Endometrial microvascular endothelial cells (primary cell): ENCODE measurements at regions not wholly inside any gene's neighbourhood (a gene's known extent, or its start where the extent isn't known, plus 50 kb on each side); places are given as distances from the start of the nearest gene placed in this dataset.

Source experiments
- in situ Hi-C: cut with HindIII; loops from 2 replicates; pipeline ENCODE4 v1.10.0; 2017; ENCODE audit warnings: low sequenced_read_pairs, low pct_unique_long_range_greater_than_20kb; ENCODE audit errors: inconsistent ontology term

GRCh38 chr11:15735706-15736105, 620.6 kb downstream of the SOX6 start:
- in situ Hi-C loops = no loop called here

DNA sequence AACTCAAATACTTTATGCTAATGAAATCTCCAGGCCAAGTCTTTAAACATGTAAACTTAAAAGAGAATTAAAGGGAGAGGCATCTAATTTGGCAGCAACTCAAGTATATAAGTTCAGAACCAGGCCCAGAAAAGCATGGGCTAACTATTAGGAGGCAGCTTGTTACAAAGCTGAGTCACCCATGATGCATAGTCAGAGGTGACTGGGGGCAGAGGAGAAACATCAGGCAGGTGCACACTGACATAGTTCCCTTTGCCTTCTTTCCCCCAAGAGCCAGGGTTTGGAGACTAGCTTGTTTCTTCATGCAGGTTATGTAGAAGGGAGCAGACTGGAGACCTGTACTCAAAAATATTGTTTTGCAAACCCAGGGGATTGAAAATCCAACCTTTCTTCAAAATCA, 619.0 kb downstream of the SOX6 start:
- in situ Hi-C loops = no loop called here

DNA sequence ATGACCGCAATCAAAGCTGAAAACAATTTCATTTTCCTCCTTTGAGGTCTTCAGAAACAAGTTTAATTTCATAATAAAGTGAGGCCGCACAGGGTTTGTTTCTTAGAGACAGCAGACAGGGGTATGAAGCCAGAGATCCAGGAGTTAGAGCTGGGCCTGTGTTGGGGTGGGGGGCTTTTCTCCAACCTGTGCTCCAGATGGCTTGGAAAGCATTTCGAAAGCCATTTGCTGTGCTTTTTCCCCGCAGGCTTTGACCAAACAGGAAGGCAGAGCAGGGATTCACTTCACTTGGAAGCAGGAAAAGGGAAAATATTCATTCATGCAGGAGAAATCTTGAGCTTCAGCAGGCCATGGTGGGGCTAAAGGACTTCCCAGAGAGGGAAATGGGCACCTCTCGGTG, 617.4 kb downstream of the SOX6 start:
- in situ Hi-C loops = no loop called here

GRCh38 chr11:15742626-15743519, 613.5 kb downstream of the SOX6 start:
- in situ Hi-C loops = no loop called here

- in situ Hi-C loops = no loop called here
Observed at GRCh38 chr11:15744693-15745092, 611.7 kb downstream of the SOX6 start.

DNA sequence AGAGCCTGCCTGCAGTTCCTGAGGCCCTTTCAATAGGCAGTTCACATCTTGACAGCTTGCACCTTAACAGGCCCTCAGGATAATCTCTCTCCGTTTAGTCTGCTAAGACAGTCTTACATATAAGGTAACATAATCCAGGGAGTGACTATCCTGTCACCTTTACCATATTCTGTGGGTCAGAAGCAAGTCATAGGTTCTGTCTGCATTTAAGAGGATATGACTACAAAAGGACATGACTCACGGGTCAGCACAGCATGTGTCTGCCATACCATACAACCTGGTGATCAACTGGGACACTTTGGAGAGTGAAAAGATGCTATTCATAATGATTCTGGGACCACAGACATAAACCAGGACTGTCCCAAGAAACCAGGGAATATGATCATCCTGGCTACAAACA, 611.1 kb downstream of the SOX6 start:
- in situ Hi-C loops = no loop called here

- in situ Hi-C loops = no loop called here
Observed at GRCh38 chr11:15747671-15748070, 608.7 kb downstream of the SOX6 start.

DNA sequence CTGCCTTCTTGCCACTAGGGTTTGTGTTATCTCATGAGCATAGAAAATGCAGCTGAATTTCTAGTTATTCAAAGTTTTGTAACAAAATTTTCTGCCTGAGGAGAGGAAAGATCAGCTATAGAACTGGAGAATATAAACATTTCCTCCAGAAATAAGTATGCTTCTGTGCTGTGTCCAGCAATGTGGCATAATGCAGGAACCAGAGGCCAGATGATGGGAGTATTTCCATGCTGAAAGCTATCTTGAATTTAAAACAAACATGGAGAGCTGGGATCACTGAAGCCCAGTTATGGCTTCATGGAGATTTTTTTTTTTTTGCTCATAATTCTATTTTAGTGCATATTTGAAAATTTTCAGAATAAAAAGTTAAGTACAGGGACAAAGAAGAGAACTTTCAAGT, 608.2 kb downstream of the SOX6 start:
- in situ Hi-C loops = no loop called here

GRCh38 chr11:15748741-15749140, 607.6 kb downstream of the SOX6 start:
- in situ Hi-C loops = no loop called here

DNA sequence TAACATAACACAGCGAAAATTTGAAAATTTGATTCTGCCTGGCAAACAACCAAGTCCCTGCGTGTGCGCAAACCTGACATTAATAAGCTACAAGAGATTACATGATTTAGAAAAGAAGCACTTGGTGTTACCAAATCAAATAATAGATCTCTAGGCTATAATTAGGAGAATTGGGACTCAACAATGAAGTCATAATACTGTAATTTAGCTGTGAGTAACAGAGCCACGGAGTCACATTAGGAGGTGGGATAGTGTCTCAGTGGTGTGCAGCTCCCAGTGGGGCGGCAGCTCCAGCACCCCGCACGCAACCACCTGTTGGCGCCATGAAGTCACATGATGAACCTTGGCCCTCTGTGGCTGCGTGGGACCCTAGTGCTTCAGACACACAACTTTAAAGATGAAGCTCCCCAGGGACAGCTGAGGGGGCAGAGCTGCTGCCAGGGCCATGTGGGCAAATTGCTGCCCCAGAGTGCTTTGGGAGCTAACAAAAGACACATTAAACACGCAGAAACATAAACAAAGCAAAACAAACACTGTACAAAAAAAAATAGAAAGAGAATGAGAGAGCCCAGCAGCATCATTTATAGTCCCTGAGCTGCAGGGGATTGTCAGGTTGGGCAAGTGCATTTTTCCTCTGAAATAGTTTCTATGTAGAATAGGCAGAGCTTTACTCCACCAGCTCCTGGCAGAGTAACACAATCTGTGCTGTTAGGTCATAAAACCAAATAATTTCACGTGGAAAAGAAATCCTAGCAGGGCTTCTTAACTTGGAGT, 605.6 kb downstream of the SOX6 start:
- in situ Hi-C loops = no loop called here

DNA sequence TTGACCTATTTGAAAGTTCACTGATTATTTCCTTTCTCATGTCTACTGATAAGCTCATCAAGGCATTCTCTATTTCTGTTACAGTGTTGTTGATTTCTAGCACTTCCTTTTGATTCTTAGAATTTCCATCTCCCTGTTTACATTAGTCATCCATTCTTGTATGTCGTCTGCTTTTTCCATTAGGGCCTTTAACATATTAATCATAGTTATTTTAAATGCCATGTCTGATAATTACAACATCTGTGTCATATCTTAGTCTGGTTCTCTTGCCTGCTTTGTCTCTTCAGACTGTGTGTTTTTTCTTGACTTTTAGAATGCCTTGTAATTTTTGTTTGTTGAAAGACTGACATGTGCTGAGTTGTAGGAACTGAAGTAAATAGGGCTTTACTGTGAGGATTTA, 602.1 kb downstream of the SOX6 start:
- in situ Hi-C loops = no loop called here

DNA sequence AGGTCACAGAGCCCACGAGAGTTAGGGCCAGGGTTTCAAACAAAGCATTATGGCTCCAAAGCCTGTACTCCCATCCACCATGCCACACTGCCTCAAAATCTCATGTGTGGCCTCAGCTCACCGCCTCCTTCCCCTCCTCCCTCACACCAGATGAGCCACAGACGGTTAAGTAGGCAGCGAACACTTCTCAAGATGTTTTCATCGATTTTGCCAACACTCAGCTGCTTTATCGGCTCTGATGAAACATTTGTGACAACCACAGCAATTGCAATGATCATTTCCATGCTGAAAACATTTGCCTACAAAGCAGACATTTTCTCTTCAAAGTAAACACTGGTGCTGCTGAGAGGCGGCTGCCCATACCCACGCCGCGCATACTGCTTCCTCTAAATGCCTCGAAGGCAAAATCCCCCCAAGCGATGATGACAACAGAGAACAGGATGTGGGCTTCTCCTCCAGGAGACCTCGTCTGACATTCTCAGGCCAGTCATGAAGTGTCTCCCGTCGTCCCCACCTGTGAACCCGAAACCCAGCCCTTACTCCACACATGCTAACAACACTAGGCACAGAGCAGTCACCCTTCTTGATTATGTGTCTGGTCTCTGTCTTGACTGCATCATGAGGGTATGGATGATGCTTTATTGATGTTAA, 599.2 kb downstream of the SOX6 start:
- in situ Hi-C loops = no loop called here

DNA sequence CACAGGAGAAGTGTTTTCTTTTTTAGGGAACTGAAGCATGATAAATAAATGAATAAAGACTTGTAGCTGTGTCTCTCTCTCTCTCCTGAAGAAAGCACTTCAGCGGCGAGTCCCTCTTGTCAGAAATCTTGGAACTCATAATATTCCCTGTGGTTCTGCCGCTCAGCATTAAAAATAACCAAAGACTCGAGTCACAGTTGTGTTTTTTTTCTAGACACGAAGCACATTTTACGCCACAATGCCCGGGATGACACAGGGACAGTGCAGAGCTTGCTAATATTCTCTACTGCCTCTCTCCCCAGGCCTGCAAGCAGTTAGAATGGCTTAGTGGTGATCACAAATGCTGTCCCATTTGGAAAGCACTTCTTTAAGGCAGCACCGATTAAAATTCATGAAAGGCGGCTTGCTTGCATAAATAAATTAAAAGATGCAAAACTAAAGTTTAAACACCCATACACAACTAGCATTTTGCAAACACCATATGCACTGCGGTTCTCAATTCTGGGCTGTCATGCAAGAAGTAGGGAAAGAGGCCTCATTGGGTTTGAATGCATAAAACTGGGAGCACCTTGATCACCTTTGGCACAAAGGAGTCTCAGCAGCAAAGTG, 597.4 kb downstream of the SOX6 start:
- in situ Hi-C loops = no loop called here

DNA sequence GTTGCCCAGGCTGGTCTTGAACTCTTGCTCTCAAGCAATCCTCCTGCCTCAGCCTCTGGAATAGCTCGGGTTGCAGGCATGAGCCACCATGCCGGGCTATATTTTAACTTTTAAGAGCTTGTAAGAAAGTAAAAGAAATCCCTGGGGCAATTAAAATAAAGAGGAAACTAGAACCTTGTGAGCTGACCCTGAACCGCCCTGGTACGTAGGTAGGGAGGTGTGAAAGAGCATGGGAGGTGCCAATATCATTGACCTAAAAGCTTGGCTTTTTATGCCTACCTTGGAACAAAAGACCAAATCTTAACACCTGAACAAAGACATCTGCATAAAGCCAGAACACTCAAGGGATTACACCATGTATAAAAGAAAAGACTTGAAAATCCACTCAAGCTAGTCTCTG, 595.1 kb downstream of the SOX6 start:
- in situ Hi-C loops = no loop called here

DNA sequence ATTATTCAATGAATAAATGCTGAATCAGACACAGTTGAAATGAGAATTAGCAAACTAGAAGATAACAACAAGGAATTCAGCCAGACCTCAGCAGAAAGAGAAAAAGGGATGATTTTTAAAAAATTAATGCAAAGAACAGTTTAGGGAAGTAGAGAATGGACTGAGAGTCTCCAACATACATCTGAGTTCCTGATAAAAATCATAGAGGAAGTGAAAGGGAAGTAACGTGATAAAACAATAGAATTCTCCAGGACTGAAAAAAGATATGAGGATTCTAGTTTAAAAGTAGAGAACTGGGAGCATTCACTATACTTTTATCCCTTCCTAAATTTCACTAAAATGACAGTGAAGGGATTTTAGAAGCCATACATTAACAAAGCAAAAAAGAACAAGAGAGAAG, 592.0 kb downstream of the SOX6 start:
- in situ Hi-C loops = no loop called here

GRCh38 chr11:15764948-15765347, 591.4 kb downstream of the SOX6 start:
- in situ Hi-C loops = no loop called here

DNA sequence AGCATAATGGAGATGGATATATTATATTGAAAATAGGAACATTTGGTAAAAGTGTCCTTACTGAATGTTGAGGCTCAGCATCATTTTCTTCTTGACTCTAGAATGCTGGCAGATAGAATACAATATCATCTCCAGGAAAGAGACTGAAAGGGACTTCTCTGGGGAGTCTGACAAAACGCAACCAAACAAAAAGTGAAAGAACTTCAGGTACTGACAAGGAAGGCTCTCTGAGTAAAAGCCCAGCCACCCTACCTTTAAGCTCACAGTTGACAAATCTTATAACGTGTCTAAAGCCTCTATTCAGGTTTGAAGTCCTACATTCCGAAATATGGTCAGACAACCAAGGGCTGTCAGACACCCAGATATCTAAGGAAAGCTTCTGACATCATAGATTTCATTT, 590.8 kb downstream of the SOX6 start:
- in situ Hi-C loops = no loop called here

DNA sequence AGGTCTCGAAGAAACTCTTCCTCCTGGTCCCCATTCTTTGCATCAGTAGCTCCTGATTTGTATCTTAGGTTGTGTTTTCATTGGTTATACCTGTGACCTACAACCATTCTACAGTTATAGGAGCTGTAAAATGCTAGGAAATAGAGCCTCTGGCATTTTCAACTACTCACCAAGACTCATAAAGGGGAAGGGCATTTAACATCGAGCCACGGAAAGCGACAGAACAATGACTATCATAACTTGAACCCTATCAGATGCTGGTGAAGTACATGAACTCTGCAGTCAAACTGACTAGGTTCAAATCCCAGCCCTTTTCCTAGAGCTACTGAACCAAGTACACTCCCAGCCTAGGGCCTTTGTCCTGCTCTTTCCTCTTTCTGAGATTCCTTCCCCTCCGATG, 588.0 kb downstream of the SOX6 start:
- in situ Hi-C loops = no loop called here

- in situ Hi-C loops = no loop called here
Observed at GRCh38 chr11:15769203-15769602, 587.1 kb downstream of the SOX6 start.
